Hepatocyte (in vitro differentiated cells): ENCODE measurements at regions not wholly inside any gene's neighbourhood (a gene's known extent, or its start where the extent isn't known, plus 50 kb on each side); places are given as distances from the start of the nearest gene placed in this dataset.

Source experiments
- DNase-seq: peaks from one replicate; pipeline ENCODE4 v3.0.0-alpha.2; 2016; ENCODE audit warnings: low spot score
- H2AFZ ChIP-seq: fragments of 200-600 bp; sonication (generic); 2 replicates; pipeline ENCODE4 v1.6.0; 2016; ENCODE audit warnings: antibody characterized with exemption, mild to moderate bottlenecking
- H3K27ac ChIP-seq: fragments of 200-600 bp; sonication (generic); 2 replicates; pipeline ENCODE4 v1.5.1; 2016; ENCODE audit warnings: mild to moderate bottlenecking
- H3K27me3 ChIP-seq: fragments of 200-600 bp; sonication (generic); 2 replicates; pipeline ENCODE4 v1.6.1; 2016
- H3K36me3 ChIP-seq: fragments of 200-600 bp; sonication (generic); replicated peaks from 2 replicates; pipeline ENCODE4 v1.5.1; 2016; ENCODE audit warnings: low read depth; ENCODE audit not compliant: insufficient read depth
- H3K4me1 ChIP-seq: fragments of 200-600 bp; sonication (generic); 2 replicates; pipeline ENCODE4 v1.5.1; 2016; ENCODE audit warnings: mild to moderate bottlenecking, moderate library complexity; ENCODE audit not compliant: insufficient read depth
- H3K4me2 ChIP-seq: fragments of 200-600 bp; sonication (generic); 2 replicates; pipeline ENCODE4 v1.6.0; 2016
- H3K4me3 ChIP-seq: fragments of 200-600 bp; sonication (generic); 2 replicates; pipeline ENCODE4 v1.5.1; 2016; ENCODE audit warnings: mild to moderate bottlenecking
- H3K79me2 ChIP-seq: fragments of 200-600 bp; sonication (generic); 2 replicates; pipeline ENCODE4 v1.6.0; 2017; ENCODE audit warnings: mild to moderate bottlenecking
- H3K9me2 ChIP-seq: fragments of 200-600 bp; sonication (generic); replicated peaks from 2 replicates; pipeline ENCODE4 v1.6.0; 2017; ENCODE audit warnings: mild to moderate bottlenecking; ENCODE audit not compliant: insufficient read depth
- H3K9me3 ChIP-seq: fragments of 200-600 bp; sonication (generic); 2 replicates; pipeline ENCODE4 v1.5.1; 2016; ENCODE audit warnings: low read depth, mild to moderate bottlenecking
- H4K20me1 ChIP-seq: fragments of 200-600 bp; sonication (generic); 2 replicates; pipeline ENCODE4 v1.6.0; 2016; ENCODE audit warnings: mild to moderate bottlenecking; ENCODE audit not compliant: insufficient read depth, poor library complexity, severe bottlenecking
- EZH2 ChIP-seq: fragments of 200-600 bp; sonication (generic); IDR thresholded peaks from 2 replicates; pipeline ENCODE4 v1.6.1; 2016; ENCODE audit warnings: antibody characterized with exemption, mild to moderate bottlenecking, borderline replicate concordance
- EZH2phosphoT487 ChIP-seq: fragments of 200-600 bp; sonication (generic); IDR thresholded peaks from one replicate; pipeline ENCODE4 v1.6.1; 2018; ENCODE audit warnings: antibody characterized with exemption, mild to moderate bottlenecking, low read depth, moderate library complexity; ENCODE audit not compliant: unreplicated experiment, severe bottlenecking
- WGBS: methylation state at CpG from one replicate; pipeline ENCODE4 v1.1.6; 2016; ENCODE audit warnings: low lambda C conversion rate; ENCODE audit errors: missing lambda C conversion rate; 5-methylcytosine and 5-hydroxymethylcytosine counted together
- TF ChIP-seq, protein P1 (sequence below): fragments of 200-600 bp; sonication (generic); IDR thresholded peaks from 2 replicates; pipeline ENCODE4 v1.5.1; 2016; ENCODE audit warnings: antibody characterized with exemption, mild to moderate bottlenecking; ENCODE audit not compliant: poor library complexity

DNA sequence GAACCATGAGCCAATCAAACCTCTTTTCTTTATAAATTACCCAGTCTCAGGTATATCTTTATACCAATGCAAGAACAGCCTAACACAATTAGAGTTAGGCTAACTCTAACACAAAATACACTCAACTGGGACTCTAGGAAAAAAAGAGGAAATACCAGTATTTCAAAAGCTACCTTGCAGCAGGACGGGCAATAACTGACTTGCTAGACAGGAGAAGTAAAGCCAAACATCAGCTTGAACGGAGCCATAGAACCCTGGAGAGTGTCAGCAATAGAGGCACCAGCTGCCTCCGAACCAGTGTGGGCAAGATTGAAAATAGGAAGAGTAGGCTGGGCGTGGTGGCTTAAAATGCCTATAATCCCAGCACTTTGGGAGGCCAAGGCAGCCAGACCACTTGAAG lies 162.0 kb upstream of the SOX4 start:
- H3K79me2 ChIP-seq, result no peaks in the 10 kb centered on the region
- no peak overlapping the region for H3K4me2 ChIP-seq
- no peaks in the 10 kb centered on the region for H3K9me3 ChIP-seq
- DNase-seq, result no peak
- no peaks in the 10 kb centered on the region for H3K4me1 ChIP-seq
- no peak overlapping the region for H2AFZ ChIP-seq
- H4K20me1 ChIP-seq, result no peaks in the 10 kb centered on the region
- WGBS, result 90% methylated on average over 4 of the region's 4 CpGs
- no peak overlapping the region for H3K27ac ChIP-seq
- H3K36me3 ChIP-seq, result no peaks in the 10 kb centered on the region
- H3K27me3 ChIP-seq, result no peaks in the 10 kb centered on the region
- H3K4me3 ChIP-seq, result no peak overlapping the region
- TF ChIP-seq EZH2phosphoT487 (no peak), EZH2 (no peak)
- TF ChIP-seq, protein P1, sequence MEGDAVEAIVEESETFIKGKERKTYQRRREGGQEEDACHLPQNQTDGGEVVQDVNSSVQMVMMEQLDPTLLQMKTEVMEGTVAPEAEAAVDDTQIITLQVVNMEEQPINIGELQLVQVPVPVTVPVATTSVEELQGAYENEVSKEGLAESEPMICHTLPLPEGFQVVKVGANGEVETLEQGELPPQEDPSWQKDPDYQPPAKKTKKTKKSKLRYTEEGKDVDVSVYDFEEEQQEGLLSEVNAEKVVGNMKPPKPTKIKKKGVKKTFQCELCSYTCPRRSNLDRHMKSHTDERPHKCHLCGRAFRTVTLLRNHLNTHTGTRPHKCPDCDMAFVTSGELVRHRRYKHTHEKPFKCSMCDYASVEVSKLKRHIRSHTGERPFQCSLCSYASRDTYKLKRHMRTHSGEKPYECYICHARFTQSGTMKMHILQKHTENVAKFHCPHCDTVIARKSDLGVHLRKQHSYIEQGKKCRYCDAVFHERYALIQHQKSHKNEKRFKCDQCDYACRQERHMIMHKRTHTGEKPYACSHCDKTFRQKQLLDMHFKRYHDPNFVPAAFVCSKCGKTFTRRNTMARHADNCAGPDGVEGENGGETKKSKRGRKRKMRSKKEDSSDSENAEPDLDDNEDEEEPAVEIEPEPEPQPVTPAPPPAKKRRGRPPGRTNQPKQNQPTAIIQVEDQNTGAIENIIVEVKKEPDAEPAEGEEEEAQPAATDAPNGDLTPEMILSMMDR, result no peak
- no peaks in the 10 kb centered on the region for H3K9me2 ChIP-seq

DNA sequence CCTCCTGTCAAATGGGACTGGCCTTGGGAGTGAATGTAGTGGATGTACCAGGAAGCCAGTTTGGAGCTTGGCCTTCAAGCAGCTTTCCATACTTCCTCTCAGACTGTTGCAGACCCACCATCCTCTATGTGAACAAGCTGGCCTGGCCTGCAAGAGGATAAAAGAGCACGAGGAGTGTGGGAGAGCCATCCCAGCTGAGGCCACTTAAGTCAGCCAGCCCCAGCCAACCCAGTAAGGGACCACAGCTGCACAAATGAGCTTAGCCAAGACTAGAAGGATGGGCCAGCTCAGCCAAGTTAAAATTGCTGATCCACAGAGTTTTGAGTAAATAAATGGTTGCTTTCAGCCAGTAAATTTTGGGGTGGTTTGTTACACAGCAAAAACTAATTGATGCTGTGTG lies 156.9 kb upstream of the SOX4 start:
- no peaks in the 10 kb centered on the region for H3K9me2 ChIP-seq
- H3K9me3 ChIP-seq, result no peaks in the 10 kb centered on the region
- no peaks in the 10 kb centered on the region for H3K4me1 ChIP-seq
- DNase-seq, result no peak
- no peak overlapping the region for H2AFZ ChIP-seq
- H3K4me2 ChIP-seq, result no peak overlapping the region
- H3K36me3 ChIP-seq, result no peaks in the 10 kb centered on the region
- no peak overlapping the region for H3K4me3 ChIP-seq
- WGBS, result 76% methylated on average over 1 of the region's 1 CpG
- TF ChIP-seq, protein P1, result no peak
- TF ChIP-seq EZH2 (no peak), EZH2phosphoT487 (no peak)
- no peaks in the 10 kb centered on the region for H3K27me3 ChIP-seq
- H3K79me2 ChIP-seq, result no peaks in the 10 kb centered on the region
- H3K27ac ChIP-seq, result no peak overlapping the region
- H4K20me1 ChIP-seq, result no peaks in the 10 kb centered on the region

DNA sequence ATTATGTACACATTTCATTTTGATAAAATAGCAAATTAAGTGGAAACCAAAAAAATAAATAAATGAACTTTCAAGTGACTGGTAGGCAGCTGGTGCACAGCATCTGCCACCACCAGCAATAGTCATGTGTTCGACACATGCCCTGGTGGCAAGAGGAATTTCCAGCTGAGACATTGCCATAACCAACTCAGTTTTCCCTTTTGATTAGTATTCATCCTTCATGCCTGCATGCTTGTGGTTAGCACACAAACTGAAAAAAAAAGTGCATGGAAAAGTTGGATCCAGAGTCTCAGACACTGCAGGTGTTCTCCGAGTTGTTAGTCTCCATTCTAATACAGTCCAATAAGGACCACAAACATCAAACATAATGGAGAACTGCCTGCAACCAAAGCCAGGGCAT lies 156.0 kb upstream of the SOX4 start:
- H3K4me3 ChIP-seq, result no peak overlapping the region
- H2AFZ ChIP-seq, result no peak overlapping the region
- no peak overlapping the region for H3K27ac ChIP-seq
- WGBS, result 100% methylated on average over 2 of the region's 2 CpGs
- H3K79me2 ChIP-seq, result no peaks in the 10 kb centered on the region
- no peak for DNase-seq
- no peak for TF ChIP-seq EZH2
- no peak for TF ChIP-seq EZH2phosphoT487
- TF ChIP-seq, protein P1, result no peak
- no peaks in the 10 kb centered on the region for H3K9me3 ChIP-seq
- no peaks in the 10 kb centered on the region for H3K36me3 ChIP-seq
- H3K4me2 ChIP-seq, result no peak overlapping the region
- no peaks in the 10 kb centered on the region for H3K4me1 ChIP-seq
- no peaks in the 10 kb centered on the region for H3K9me2 ChIP-seq
- H3K27me3 ChIP-seq, result no peaks in the 10 kb centered on the region
- no peaks in the 10 kb centered on the region for H4K20me1 ChIP-seq
